ENCODE measurements at regions not wholly inside any gene's neighbourhood (a gene's known extent, or its start where the extent isn't known, plus 50 kb on each side); places are given as distances from the start of the nearest gene placed in this dataset.

DNA sequence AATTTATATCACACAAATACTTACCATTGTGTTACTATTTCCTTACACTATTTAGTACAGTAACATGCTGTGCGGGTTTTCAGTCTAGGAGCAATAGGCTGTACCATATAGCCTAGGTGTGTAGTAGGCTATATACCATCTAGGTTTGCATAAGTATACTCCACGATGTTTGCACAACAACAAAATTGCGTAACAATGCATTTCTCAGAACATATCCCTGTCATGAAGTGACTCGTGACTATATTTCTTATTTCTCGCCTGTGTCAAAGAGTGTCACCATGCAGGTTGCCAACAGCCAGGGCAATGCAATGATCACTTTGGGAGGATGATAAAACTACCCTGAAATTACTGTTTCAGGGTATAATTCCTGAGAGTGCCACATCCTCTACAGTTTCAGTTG lies 65.6 kb upstream of the CD180 start:
- TF ChIP-seq FOXP2 (optimal IDR thresholded peaks at IDR 0.05; ENCODE audit: borderline replicate concordance, extremely low read depth, extremely low read length, insufficient read depth) (no peak), REST (IDR thresholded peaks at IDR 0.05; ENCODE audit: insufficient read depth in 1 of 2, low read depth in 2 of 2, low read length in 2 of 2) (no peak), POLR2AphosphoS5 (IDR thresholded peaks at IDR 0.05; ENCODE audit: low read depth, low read length) (no peak), TAF1 (IDR thresholded peaks at IDR 0.05; ENCODE audit: borderline replicate concordance, insufficient read depth, low read length) (no peak), SIN3A (IDR thresholded peaks at IDR 0.05; ENCODE audit: borderline replicate concordance, insufficient read depth, low read length) (no peak)

DNA sequence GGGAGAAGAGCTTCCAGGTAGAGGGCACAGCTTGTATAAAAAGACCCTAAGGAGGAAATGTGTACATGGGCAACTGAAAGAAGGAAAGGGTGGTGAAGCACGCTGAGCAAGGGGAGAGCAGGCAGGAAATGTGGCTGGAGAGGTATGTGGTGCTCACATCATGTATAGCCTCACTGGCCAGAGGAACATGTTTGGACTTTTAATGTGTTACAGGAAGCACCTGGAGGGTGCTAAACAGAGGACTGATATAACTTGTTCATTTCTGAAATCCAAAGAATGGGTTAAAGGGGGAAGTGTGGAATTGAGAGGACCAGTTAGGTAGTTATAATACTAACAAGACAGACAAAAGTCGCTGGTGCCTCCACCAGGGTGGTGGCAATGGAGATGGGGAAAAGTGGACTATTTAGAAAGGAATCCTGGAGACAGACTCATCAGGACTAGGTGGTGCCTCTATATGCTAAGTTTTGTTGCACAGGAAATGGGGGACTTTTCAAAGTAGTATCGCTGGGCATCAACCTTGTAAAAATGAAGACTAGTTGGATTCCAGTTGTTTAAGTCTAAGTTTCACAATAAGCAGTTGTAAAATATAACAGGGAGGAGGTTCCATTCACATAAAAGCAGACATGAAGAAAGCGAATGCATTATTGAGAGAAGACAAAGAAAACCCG lies 63.1 kb upstream of the CD180 start:
- TF ChIP-seq FOXP2 (optimal IDR thresholded peaks at IDR 0.05; ENCODE audit: borderline replicate concordance, extremely low read depth, extremely low read length, insufficient read depth) (no peak), POLR2AphosphoS5 (IDR thresholded peaks at IDR 0.05; ENCODE audit: low read depth, low read length) (no peak), SIN3A (IDR thresholded peaks at IDR 0.05; ENCODE audit: borderline replicate concordance, insufficient read depth, low read length) (no peak), REST (IDR thresholded peaks at IDR 0.05; ENCODE audit: insufficient read depth in 1 of 2, low read depth in 2 of 2, low read length in 2 of 2) (no peak), TAF1 (IDR thresholded peaks at IDR 0.05; ENCODE audit: borderline replicate concordance, insufficient read depth, low read length) (no peak)

- no peak for TF ChIP-seq SIN3A (IDR thresholded peaks at IDR 0.05; ENCODE audit: borderline replicate concordance, insufficient read depth, low read length)
- TF ChIP-seq POLR2AphosphoS5 (IDR thresholded peaks at IDR 0.05; ENCODE audit: low read depth, low read length), result no peak
- no peak for TF ChIP-seq TAF1 (IDR thresholded peaks at IDR 0.05; ENCODE audit: borderline replicate concordance, insufficient read depth, low read length)
- no peak for TF ChIP-seq FOXP2 (optimal IDR thresholded peaks at IDR 0.05; ENCODE audit: borderline replicate concordance, extremely low read depth, extremely low read length, insufficient read depth)
- TF ChIP-seq REST (IDR thresholded peaks at IDR 0.05; ENCODE audit: insufficient read depth in 1 of 2, low read depth in 2 of 2, low read length in 2 of 2), result no peak
Measured at GRCh38 chr5:67257500-67257899, 60.9 kb upstream of the CD180 start.

- TF ChIP-seq FOXP2 (optimal IDR thresholded peaks at IDR 0.05; ENCODE audit: borderline replicate concordance, extremely low read depth, extremely low read length, insufficient read depth) (no peak), TAF1 (IDR thresholded peaks at IDR 0.05; ENCODE audit: borderline replicate concordance, insufficient read depth, low read length) (no peak), REST (IDR thresholded peaks at IDR 0.05; ENCODE audit: insufficient read depth in 1 of 2, low read depth in 2 of 2, low read length in 2 of 2) (no peak), POLR2AphosphoS5 (IDR thresholded peaks at IDR 0.05; ENCODE audit: low read depth, low read length) (no peak), SIN3A (IDR thresholded peaks at IDR 0.05; ENCODE audit: borderline replicate concordance, insufficient read depth, low read length) (no peak)
Measured at GRCh38 chr5:67257077-67257476, 60.5 kb upstream of the CD180 start.

Data from PFSK-1 (cell line).